GM18498 (cell line): ENCODE measurements at regions not wholly inside any gene's neighbourhood (a gene's known extent, or its start where the extent isn't known, plus 50 kb on each side); places are given as distances from the start of the nearest gene placed in this dataset.
"Not testable (repeated sequence)": the region's sequence is repeated elsewhere in the genome, so short reads cannot be mapped to it uniquely, and the experiment has no call there.

ENCODE experiments used
- ATAC-seq: cut with Tn5 transposase; IDR thresholded peaks from one replicate; pipeline ENCODE4 v1.9.1; 2021; ENCODE audit warnings: mild to moderate bottlenecking, moderate library complexity; ENCODE audit not compliant: unreplicated experiment

GRCh38 chr16:16928532-16929109, 542.1 kb downstream of the XYLT1 start:
- ATAC-seq = no peak

- no peak for ATAC-seq
These were observed 540.3 kb downstream of the XYLT1 start for GRCh38 chr16:16930309-16931000.

GRCh38 chr16:16933861-16934260, 536.9 kb downstream of the XYLT1 start:
- no peak for ATAC-seq

GRCh38 chr16:16934660-16935059, 536.1 kb downstream of the XYLT1 start:
- ATAC-seq = no peak

DNA sequence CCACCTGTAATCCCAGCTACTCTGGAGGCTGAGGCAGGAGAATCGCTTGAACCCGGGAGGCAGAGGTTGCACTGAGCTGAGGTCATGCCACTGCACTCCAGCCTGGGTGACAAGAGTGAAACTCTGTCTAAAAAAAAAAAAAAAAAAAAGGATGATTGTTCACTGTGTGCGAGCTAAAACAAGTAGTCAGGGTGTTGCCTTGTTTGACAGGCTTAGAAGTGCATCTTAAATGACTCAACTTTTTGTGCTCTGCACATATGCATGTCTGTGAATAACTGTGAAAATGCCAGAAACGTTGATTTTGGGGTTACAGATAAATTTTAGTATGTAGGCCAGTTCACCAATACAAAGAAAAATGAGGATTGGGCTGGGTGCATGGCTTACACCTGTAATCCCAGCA, 534.9 kb downstream of the XYLT1 start:
- not testable (repeated sequence) for ATAC-seq

GRCh38 chr16:16937576-16937975, 533.2 kb downstream of the XYLT1 start:
- no peak for ATAC-seq

- ATAC-seq = no peak
These were observed 532.8 kb downstream of the XYLT1 start for GRCh38 chr16:16938009-16938408.

DNA sequence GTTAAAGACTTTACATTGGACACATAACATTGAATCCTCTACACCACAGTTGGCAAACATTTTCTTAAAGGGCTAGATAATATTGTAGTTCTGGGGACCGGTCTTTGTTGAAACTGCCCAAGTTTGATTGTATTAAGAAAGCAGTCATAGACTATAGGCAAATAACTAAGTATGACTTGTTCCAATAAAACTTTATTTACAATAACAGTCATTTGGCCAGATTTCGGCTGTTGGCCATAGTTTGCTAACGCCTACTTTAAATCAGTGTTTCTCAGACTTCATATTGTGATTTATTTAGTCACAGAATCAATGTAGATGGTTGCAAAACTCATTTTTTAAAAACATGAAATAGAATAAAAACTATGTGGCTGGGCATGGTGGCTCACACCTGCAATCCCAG, 531.8 kb downstream of the XYLT1 start:
- ATAC-seq = no peak

DNA sequence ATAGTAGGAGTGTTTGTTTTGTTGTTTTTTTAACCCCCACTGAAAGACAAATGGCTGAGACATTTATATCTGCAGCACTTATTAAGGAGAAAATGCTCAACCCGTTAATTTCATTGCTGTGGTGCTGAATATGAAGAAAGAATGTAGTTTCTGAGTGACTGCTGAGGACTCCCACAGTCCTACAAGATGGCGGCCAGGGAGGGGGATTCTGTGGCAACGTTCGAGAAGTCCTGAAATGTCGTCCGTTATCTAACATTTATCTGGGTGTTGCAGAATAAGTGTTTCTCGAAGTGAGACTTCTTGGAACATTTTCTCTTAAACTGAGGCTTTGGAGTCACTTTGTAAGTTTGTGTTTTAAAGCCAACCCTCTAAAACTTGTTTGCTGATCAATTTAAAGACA, 530.4 kb downstream of the XYLT1 start:
- no peak for ATAC-seq

DNA sequence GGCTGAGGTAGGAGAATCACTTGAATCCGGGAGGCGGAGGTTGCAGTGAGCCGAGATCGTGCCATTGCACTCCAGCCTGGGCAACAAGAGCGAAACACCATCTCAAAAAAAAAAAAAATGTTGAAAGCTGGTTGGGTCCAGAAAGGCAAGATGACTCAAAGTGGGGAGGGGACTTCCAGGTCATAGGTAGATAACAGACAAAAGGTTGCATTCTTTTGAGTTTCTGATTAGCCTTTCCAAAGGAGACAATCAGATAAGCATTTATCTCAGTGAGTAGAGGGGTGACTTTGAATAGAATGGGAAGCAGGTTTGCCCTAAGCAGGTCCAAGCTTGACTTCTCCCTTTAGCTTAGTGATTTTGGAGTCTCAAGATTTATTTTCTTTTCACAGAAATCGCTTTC, 527.9 kb downstream of the XYLT1 start:
- ATAC-seq = not testable (repeated sequence)

- no peak for ATAC-seq
These were observed 525.6 kb downstream of the XYLT1 start for GRCh38 chr16:16945207-16945606.

DNA sequence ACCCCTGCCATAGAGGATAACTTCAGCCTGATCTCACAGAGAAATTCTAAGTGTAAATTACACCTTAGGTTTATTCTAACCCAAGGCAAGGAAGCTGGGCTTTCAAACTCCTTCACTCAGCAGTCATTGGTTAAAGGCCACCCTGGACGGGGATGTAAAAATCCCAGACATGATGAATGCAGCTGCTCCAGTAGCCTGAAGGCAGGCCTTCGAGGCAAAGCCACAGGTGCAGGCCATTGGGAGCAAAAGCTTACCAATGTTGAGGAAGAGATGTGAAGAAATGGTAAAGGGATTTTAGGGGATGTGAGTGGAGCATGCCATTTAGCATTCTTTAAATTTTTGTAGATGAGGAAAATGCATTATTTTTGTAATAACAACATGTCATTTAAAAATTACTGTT, 514.4 kb downstream of the XYLT1 start:
- no peak for ATAC-seq

DNA sequence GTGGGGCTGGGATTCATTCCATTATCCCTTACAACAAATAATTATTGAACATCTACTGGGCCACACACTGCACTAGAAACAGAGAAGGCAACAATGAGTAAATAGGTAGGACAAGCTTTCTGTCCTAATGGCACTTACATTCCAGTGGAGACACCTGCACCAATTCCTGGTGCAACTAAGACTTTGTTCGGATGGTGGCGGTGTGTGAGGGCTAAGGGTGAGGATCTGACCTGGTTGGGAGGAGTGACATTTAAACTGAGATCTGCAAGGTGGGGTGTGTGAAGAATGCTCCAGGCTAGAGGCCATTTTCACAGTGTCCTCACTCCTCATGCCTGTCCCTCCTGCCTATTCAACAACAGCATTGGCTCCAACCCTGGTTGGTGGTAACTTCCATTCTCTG, 510.0 kb downstream of the XYLT1 start:
- no peak for ATAC-seq

DNA sequence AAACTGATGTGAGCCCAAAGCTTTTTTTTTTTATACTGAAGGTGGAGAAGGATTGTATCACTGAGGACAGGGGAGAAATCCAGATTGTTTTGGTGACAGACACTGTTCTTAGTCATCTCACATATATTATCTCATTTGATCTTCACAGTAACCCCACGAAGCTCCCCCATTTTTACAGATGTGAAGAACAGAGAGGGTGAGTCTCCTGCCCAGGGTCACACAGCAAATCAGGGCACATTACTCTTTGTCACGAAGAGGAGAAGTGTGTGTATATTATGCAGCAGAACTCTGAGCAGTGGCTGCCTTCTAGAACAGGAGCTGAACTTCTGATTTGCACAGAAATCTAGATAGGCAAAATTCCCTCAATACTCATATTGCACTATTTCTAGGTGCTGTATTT, 504.3 kb downstream of the XYLT1 start:
- ATAC-seq = no peak

DNA sequence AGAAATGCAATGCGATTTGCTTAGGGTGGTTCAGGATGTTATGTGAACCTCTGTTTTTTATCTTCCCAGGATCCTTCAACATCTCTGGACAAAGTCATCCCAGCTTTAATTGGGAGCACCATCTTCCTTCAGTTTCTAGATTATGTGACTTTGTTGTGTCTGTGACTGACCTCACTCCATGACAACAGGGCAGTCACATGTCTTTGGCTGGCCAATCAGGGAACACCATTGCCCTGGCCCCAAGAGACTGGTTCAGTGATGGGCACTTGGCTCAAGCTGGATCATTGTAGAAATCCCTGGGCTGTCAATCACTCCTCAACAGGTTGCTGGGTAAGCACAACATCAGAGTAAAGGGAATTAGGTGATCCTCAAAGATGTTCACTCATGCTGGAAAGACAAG, 499.7 kb downstream of the XYLT1 start:
- ATAC-seq = no peak

GRCh38 chr16:16972831-16973230, 497.9 kb downstream of the XYLT1 start:
- ATAC-seq = no peak

DNA sequence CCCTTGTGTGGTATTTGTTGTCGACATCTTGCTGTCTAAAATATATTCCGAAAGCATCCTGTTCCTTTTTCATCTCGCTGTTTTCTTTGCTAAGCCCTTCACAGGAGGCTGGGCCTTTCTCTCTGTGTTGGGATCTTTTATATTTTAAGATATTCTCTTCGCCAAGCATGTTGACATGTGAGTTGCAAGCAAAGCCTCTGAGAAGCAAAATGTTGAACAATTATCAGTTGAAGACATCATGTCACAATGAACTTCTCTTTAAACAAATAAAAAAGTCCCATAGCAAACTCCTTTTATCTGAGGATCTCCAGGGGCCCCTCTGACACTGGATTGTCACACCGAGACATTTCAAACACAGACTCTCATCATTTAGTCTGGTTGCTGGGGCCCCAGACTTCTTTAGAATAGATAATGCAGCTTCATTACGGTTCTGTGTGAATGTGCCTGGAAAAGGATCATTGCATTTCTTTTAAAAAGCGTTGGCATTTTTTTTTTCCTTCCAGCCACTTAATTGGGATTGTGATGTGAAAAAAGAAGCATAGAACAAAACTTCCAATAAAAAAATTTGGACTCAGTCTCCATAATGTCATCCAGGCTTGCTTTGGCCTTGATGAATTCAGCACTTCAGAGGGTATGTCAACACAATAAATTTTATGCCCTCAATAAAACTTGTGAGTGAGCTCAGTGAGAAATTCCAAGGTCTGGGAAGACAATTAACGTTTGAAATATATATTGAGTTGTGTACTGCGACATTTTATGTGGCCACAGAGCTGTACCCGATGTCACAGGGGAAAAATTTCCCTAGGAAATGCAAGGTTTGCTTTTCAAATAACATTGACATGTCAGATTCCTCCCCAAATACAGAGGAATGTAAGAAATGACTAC, 496.8 kb downstream of the XYLT1 start:
- ATAC-seq = no peak

- ATAC-seq = no peak
These were observed 488.1 kb downstream of the XYLT1 start for GRCh38 chr16:16982614-16983013.

GRCh38 chr16:16983582-16983981, 487.2 kb downstream of the XYLT1 start:
- no peak for ATAC-seq

GRCh38 chr16:16984091-16984490, 486.7 kb downstream of the XYLT1 start:
- not testable (repeated sequence) for ATAC-seq

DNA sequence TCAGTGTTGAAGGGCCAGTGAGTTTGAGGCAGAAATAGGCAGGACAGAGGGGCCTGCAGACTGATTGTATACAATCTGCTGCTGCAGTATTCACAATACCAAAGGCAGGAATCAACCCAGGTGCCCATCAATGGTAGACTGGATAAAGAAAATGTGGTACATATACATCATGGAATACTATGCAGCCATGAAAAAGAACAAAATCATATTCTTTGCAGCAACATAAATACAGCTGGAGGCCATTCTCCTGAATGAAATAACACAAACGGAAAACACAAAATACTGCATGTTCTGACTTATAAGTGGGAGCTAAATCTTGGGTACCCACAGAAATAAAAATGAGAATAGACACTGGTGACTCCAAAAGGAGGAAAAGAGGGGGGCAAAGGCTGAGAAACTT, 485.1 kb downstream of the XYLT1 start:
- ATAC-seq = no peak

DNA sequence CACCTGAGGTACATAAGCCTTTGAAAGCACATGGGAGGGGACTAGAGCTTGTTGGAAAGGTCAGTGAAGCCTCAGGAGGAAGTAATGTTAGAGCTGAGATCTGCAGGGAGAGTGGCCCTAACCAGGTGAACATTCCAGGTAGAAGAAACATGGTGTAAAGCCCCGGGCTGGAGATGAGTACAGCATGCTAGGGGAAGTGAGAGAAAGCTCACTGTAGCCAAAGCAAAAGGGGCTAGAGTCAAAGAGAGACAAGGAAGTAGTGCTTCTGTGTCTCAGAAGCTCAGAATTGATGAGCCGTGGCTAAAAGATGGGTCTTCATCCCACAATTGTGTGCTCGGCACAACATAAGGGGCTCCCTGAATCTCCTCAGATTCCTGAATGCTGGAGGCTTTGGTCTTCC, 481.8 kb downstream of the XYLT1 start:
- ATAC-seq = no peak
